ENCODE measurements at regions not wholly inside any gene's neighbourhood (a gene's known extent, or its start where the extent isn't known, plus 50 kb on each side); places are given as distances from the start of the nearest gene placed in this dataset.

- intact Hi-C loops (cut with micrococcal nuclease) = no loop called here
- no peaks in the 10 kb centered on the region for H3K9me3 ChIP-seq (replicated peaks)
- no peak for DNase-seq
- no peaks in the 10 kb centered on the region for H3K4me1 ChIP-seq
- no peak overlapping the region for H3K27ac ChIP-seq (replicated peaks)
- no peak for TF ChIP-seq CTCF (IDR thresholded peaks at IDR 0.05; ENCODE audit: borderline replicate concordance)
- H3K36me3 ChIP-seq = no peaks in the 10 kb centered on the region
- no peaks in the 10 kb centered on the region for H3K27me3 ChIP-seq (ENCODE audit: low read depth)
- H3K4me3 ChIP-seq = no peak overlapping the region
Measured at GRCh38 chrX:137263374-137263773, 229.6 kb upstream of the GPR101 start.

- H3K27me3 ChIP-seq (ENCODE audit: low read depth) = no peaks in the 10 kb centered on the region
- no peak overlapping the region for H3K4me3 ChIP-seq
- no peaks in the 10 kb centered on the region for H3K36me3 ChIP-seq
- no peaks in the 10 kb centered on the region for H3K4me1 ChIP-seq
- intact Hi-C loops (cut with micrococcal nuclease) = no loop called here
- TF ChIP-seq CTCF (IDR thresholded peaks at IDR 0.05; ENCODE audit: borderline replicate concordance) = no peak
- H3K9me3 ChIP-seq (replicated peaks) = no peaks in the 10 kb centered on the region
- DNase-seq = no peak
- H3K27ac ChIP-seq (replicated peaks) = no peak overlapping the region
Measured at GRCh38 chrX:137245183-137245582, 211.4 kb upstream of the GPR101 start.

- intact Hi-C loops (cut with micrococcal nuclease) = no loop called here
- no peak for DNase-seq
- no peak for TF ChIP-seq CTCF (IDR thresholded peaks at IDR 0.05; ENCODE audit: borderline replicate concordance)
- no peaks in the 10 kb centered on the region for H3K9me3 ChIP-seq (replicated peaks)
- no peaks in the 10 kb centered on the region for H3K4me1 ChIP-seq
- no peak overlapping the region for H3K27ac ChIP-seq (replicated peaks)
- H3K27me3 ChIP-seq (ENCODE audit: low read depth) = no peaks in the 10 kb centered on the region
- H3K36me3 ChIP-seq = no peaks in the 10 kb centered on the region
- no peak overlapping the region for H3K4me3 ChIP-seq
Measured at GRCh38 chrX:137236837-137237236, 203.0 kb upstream of the GPR101 start.

GRCh38 chrX:137234651-137235402 lies 201.0 kb upstream of the GPR101 start:
- H3K9me3 ChIP-seq (replicated peaks) = no peaks in the 10 kb centered on the region

GRCh38 chrX:137233478-137233877 lies 199.7 kb upstream of the GPR101 start:
- Histone ChIP-seq H3K36me3 (no peaks in the 10 kb centered on the region), H3K4me3 (no peak overlapping the region), H3K4me1 (no peaks in the 10 kb centered on the region), H3K27me3 (ENCODE audit: low read depth) (no peaks in the 10 kb centered on the region), H3K9me3 (replicated peaks) (no peaks in the 10 kb centered on the region), H3K27ac (replicated peaks) (no peak overlapping the region)
- no peak for DNase-seq
- intact Hi-C loops (cut with micrococcal nuclease) = no loop called here
- TF ChIP-seq CTCF (IDR thresholded peaks at IDR 0.05; ENCODE audit: borderline replicate concordance) = no peak

More at GRCh38 chrX:137234651-137235402, 201.0 kb upstream of the GPR101 start:
- no peak overlapping the region for H3K4me3 ChIP-seq
- intact Hi-C loops (cut with micrococcal nuclease) = no loop called here
- no peaks in the 10 kb centered on the region for H3K4me1 ChIP-seq
- H3K27ac ChIP-seq (replicated peaks) = no peak overlapping the region
- no peaks in the 10 kb centered on the region for H3K36me3 ChIP-seq
- DNase-seq = no peak
- TF ChIP-seq CTCF (IDR thresholded peaks at IDR 0.05; ENCODE audit: borderline replicate concordance) = no peak
- H3K27me3 ChIP-seq (ENCODE audit: low read depth) = no peaks in the 10 kb centered on the region

Data from left ventricle myocardium inferior (tissue), 1 donor.